ENCODE measurements at regions not wholly inside any gene's neighbourhood (a gene's known extent, or its start where the extent isn't known, plus 50 kb on each side); places are given as distances from the start of the nearest gene placed in this dataset.
"Not testable (repeated sequence)": the region's sequence is repeated elsewhere in the genome, so short reads cannot be mapped to it uniquely, and the experiment has no call there.

DNA sequence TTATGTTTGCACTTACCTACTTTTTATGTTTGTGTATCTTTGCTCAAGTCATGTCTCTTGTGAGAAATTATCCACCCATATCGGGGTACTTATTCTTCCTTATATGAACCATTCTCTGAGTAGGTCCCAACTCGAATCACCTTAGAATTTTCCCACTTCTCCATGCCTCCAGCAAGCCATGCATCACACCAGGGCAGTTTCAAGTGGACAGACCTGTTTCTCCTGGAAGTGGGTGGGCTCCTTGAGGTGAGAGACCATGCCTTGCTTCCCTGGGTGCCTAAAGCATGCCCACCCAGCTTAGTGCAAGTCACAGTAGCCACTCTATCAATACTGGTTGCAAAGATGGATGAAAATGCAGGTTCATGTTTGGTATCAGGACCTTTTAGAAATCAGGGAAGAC lies 187.2 kb downstream of the KIT start:
- peaks cover 3% of the 10 kb centered on the region for H3K4me1 Mint-ChIP-seq
- no peaks in the 10 kb centered on the region for H3K36me3 Mint-ChIP-seq (ENCODE audit: low read depth)
- no peak overlapping the region for H3K27ac Mint-ChIP-seq
- no peaks in the 10 kb centered on the region for H3K9me3 ChIP-seq (ENCODE audit: control insufficient read depth, low read length, poor library complexity, severe bottlenecking)
- DNase-seq (no peak), ATAC-seq (no peak)
- no peaks in the 10 kb centered on the region for H3K27me3 Mint-ChIP-seq
- H3K4me3 Mint-ChIP-seq, result no peak overlapping the region

DNA sequence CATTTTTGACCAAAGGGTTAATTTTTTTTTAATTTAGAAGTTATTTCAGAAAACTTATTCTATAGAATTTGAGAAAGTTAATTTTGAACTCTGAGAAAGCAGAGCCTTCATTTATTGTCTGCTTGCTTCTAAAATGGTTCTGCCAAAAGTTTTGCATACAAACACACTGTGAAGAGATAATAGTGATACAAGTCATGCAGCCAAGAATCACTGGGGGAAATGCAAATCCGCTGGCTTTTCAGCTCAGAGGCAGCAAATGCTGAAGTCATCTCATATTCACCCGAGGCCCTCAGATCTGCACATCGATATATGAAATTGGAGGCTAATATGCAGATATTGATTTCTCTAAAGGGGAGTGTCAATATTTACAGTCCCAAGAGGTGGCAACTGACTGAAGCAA lies 186.2 kb downstream of the KIT start:
- no peak overlapping the region for H3K27ac Mint-ChIP-seq
- ATAC-seq, result no peak
- no peaks in the 10 kb centered on the region for H3K9me3 ChIP-seq (ENCODE audit: control insufficient read depth, low read length, poor library complexity, severe bottlenecking)
- peaks cover 3% of the 10 kb centered on the region for H3K4me1 Mint-ChIP-seq
- no peaks in the 10 kb centered on the region for H3K36me3 Mint-ChIP-seq (ENCODE audit: low read depth)
- DNase-seq, result no peak
- no peaks in the 10 kb centered on the region for H3K27me3 Mint-ChIP-seq
- peak overlapping the region; percentile 28 for H3K4me3 Mint-ChIP-seq

GRCh38 chr4:54843106-54843505 lies 185.3 kb downstream of the KIT start:
- ATAC-seq (no peak), DNase-seq (no peak)
- H3K4me3 Mint-ChIP-seq, result no peak overlapping the region
- H3K4me1 Mint-ChIP-seq, result peaks cover 3% of the 10 kb centered on the region
- no peaks in the 10 kb centered on the region for H3K27me3 Mint-ChIP-seq
- H3K27ac Mint-ChIP-seq, result no peak overlapping the region
- H3K36me3 Mint-ChIP-seq (ENCODE audit: low read depth), result no peaks in the 10 kb centered on the region
- H3K9me3 ChIP-seq (ENCODE audit: control insufficient read depth, low read length, poor library complexity, severe bottlenecking), result no peaks in the 10 kb centered on the region

DNA sequence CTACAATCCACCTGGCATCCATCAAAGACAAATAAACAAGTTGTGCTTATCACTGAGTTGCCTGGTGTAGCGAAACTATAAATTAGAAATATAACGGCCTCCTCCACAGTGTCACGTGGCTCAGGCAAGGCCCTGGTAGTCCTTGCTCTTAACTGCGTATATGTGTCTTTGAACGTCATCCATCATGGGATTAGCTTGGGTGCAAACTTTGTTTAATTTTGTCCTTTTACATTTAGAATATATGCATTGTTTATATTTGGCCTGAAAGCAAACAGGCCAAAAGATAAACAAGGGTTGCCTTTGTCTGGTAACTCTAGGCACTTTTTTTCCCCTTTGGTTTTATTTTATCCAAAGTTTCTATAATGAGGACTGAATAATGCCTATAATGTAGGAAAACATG lies 184.9 kb downstream of the KIT start:
- H3K4me3 Mint-ChIP-seq, result no peak overlapping the region
- no peak overlapping the region for H3K27ac Mint-ChIP-seq
- no peaks in the 10 kb centered on the region for H3K9me3 ChIP-seq (ENCODE audit: control insufficient read depth, low read length, poor library complexity, severe bottlenecking)
- no peaks in the 10 kb centered on the region for H3K27me3 Mint-ChIP-seq
- ATAC-seq (no peak), DNase-seq (no peak)
- no peaks in the 10 kb centered on the region for H3K36me3 Mint-ChIP-seq (ENCODE audit: low read depth)
- H3K4me1 Mint-ChIP-seq, result peaks cover 3% of the 10 kb centered on the region

DNA sequence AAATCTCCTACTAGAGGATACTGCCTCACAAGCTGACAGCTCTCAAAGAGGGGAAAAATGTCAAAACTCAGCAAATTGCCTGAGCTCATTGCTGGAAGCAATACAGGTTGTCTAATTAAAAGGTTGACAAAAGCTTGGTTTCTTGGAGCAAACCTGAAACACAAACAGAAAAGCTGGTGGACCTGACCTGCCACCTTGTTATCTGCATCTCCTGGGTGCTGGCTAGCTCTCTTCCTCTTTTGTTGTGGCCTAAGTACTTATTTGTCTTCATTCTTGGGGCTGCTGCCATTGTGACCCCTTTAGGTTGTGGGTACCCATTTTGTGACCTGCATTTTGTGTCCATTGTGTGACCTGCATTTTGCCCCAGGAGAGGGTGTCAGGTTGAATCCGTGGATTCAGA lies 184.5 kb downstream of the KIT start:
- H3K27ac Mint-ChIP-seq, result no peak overlapping the region
- no peak for DNase-seq
- no peaks in the 10 kb centered on the region for H3K36me3 Mint-ChIP-seq (ENCODE audit: low read depth)
- no peak overlapping the region for H3K4me3 Mint-ChIP-seq
- ATAC-seq, result no peak
- H3K4me1 Mint-ChIP-seq, result peaks cover 3% of the 10 kb centered on the region
- no peaks in the 10 kb centered on the region for H3K9me3 ChIP-seq (ENCODE audit: control insufficient read depth, low read length, poor library complexity, severe bottlenecking)
- H3K27me3 Mint-ChIP-seq, result no peaks in the 10 kb centered on the region

DNA sequence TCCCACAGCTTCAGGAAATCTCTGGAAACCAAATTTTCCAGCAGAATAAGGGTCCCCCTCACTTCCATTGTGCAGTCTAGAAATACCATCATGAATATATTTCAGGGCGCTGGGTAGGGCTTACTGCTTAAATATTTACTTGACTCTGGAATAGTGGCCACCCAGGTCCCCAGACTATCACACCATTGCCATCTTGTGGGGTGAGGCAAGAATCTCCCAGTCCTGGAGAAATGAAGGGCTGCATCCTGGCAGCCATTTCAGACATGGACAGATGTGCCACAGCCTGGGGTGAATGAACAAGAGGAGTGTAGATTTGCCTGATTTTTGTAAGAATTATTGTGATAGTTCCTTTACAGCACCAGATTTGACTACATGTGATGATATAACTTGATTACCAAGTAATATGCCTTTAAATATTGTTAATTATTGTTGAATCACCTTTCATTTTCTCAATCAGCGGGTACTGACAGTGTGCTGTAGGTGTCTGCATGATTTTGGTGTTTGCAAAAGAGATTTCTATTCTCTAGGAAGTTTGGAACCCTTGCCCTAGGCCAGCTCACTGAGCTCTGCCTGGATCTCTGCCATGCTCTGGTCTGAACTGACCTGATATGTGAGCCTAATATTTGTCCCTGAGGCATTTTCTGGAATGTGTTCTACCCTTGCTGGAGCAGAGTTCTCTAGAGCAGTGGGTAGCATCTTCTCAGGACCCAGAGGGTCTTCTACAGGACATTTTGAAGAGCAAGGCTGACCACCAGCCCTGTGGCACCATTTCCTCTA lies 183.4 kb downstream of the KIT start:
- Mint-ChIP-seq H3K36me3 (ENCODE audit: low read depth) (no peaks in the 10 kb centered on the region), H3K4me3 (no peak overlapping the region), H3K27me3 (no peaks in the 10 kb centered on the region), H3K4me1 (peaks cover 3% of the 10 kb centered on the region), H3K27ac (no peak overlapping the region)
- ATAC-seq (no peak), DNase-seq (no peak)
- no peaks in the 10 kb centered on the region for H3K9me3 ChIP-seq (ENCODE audit: control insufficient read depth, low read length, poor library complexity, severe bottlenecking)

- Mint-ChIP-seq H3K27ac (no peak overlapping the region), H3K36me3 (ENCODE audit: low read depth) (no peaks in the 10 kb centered on the region), H3K4me3 (no peak overlapping the region), H3K27me3 (no peaks in the 10 kb centered on the region), H3K4me1 (peaks cover 3% of the 10 kb centered on the region)
- no peaks in the 10 kb centered on the region for H3K9me3 ChIP-seq (ENCODE audit: control insufficient read depth, low read length, poor library complexity, severe bottlenecking)
- no peak for ATAC-seq
- DNase-seq, result no peak
Observed at GRCh38 chr4:54840430-54840829, 182.7 kb downstream of the KIT start.

DNA sequence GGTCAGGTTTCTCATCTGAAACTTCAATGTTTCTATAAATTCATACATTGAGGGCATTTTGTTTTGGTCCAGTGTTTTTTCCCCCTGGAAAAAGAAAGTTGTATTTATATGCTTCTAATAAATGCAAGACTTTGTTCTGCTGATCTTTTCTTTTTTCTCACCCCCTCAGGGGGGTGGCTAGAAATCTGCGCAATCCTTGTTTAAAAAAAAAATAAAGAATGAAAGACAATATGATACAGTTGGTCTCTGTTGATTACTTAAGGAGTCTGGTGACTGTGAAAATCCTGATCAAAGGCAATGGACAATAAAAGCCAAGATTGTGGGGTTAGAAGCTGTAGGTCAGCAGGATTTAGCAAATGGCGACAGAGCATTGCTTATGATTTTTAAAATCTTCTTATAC lies 180.5 kb downstream of the KIT start:
- Mint-ChIP-seq H3K36me3 (ENCODE audit: low read depth) (no peaks in the 10 kb centered on the region), H3K27ac (no peak overlapping the region), H3K27me3 (no peaks in the 10 kb centered on the region), H3K4me3 (no peak overlapping the region), H3K4me1 (peaks cover 3% of the 10 kb centered on the region)
- no peak for DNase-seq
- no peaks in the 10 kb centered on the region for H3K9me3 ChIP-seq (ENCODE audit: control insufficient read depth, low read length, poor library complexity, severe bottlenecking)
- ATAC-seq, result no peak

DNA sequence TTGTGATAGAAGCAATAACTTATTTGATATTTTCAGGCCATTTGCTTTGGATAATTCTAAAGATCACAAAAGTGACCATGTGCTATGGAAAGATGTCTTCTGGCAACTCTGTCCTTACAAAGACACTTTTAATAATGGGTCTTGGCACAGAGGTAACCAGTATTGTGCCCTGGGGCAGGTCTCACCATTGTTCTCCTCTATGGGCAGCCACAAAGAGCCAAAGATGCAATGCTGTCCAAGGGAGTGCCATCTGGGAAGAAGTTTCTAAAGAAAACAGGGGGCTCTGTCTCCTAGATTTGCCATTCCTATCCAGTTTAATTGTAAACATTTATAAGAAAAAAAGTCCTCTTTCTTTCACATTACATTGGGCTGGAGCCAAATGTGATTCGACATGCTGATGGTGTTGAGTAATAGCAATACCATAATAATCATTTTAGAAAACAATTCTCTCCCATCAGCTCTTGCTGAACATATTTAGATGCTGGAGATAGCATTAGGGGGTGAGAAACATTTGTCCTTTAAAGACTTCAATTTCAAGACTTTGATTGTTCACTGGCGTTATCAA lies 179.9 kb downstream of the KIT start:
- H3K36me3 Mint-ChIP-seq (ENCODE audit: low read depth), result no peaks in the 10 kb centered on the region
- H3K27me3 Mint-ChIP-seq, result no peaks in the 10 kb centered on the region

GRCh38 chr4:54828361-54828760 lies 170.6 kb downstream of the KIT start:
- not testable (repeated sequence) for H3K4me1 Mint-ChIP-seq, ATAC-seq

More for the DNA sequence above, 179.9 kb downstream of the KIT start:
- no peak for DNase-seq
- H3K27ac Mint-ChIP-seq, result no peak overlapping the region
- no peak for ATAC-seq
- H3K9me3 ChIP-seq (ENCODE audit: control insufficient read depth, low read length, poor library complexity, severe bottlenecking), result no peaks in the 10 kb centered on the region
- no peak overlapping the region for H3K4me3 Mint-ChIP-seq
- peaks cover 3% of the 10 kb centered on the region for H3K4me1 Mint-ChIP-seq

DNA sequence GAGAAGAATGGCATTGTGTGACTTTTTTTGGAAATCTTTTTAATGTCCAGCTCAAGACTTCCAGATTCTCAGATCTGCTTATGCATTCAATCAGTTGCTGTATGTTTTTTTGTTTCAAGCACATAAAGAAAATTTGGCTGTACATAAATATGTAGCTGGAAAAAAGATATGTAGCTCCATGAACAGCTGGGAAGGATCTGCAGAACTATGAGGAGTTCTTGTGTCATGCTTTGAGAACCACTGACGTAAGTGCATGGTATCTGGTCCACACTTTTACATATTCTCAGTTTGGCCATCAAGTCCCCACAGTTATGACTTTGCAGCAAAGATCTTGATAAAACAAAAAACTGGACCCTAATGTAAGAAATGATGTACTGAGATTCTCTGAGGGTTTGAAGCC lies 165.9 kb downstream of the KIT start:
- ATAC-seq (no peak), DNase-seq (no peak)
- Mint-ChIP-seq H3K27me3 (no peaks in the 10 kb centered on the region), H3K36me3 (ENCODE audit: low read depth) (no peaks in the 10 kb centered on the region), H3K27ac (no peak overlapping the region), H3K4me1 (peaks cover 2% of the 10 kb centered on the region), H3K4me3 (no peak overlapping the region)
- no peaks in the 10 kb centered on the region for H3K9me3 ChIP-seq (ENCODE audit: control insufficient read depth, low read length, poor library complexity, severe bottlenecking)

More at GRCh38 chr4:54828361-54828760, 170.6 kb downstream of the KIT start:
- not testable (repeated sequence) for H3K27ac Mint-ChIP-seq; H3K27me3 Mint-ChIP-seq; H3K4me3 Mint-ChIP-seq; DNase-seq; H3K36me3 Mint-ChIP-seq (ENCODE audit: low read depth); H3K9me3 ChIP-seq (ENCODE audit: control insufficient read depth, low read length, poor library complexity, severe bottlenecking)

- no peaks in the 10 kb centered on the region for H3K9me3 ChIP-seq (ENCODE audit: control insufficient read depth, low read length, poor library complexity, severe bottlenecking)
- no peak for DNase-seq
- Mint-ChIP-seq H3K27me3 (no peaks in the 10 kb centered on the region), H3K4me3 (no peak overlapping the region), H3K27ac (peak overlapping the region; percentile 72), H3K4me1 (peaks cover 4% of the 10 kb centered on the region), H3K36me3 (ENCODE audit: low read depth) (no peaks in the 10 kb centered on the region)
- peak; percentile 40 for ATAC-seq
Observed at GRCh38 chr4:54819034-54819433, 161.3 kb downstream of the KIT start.

DNA sequence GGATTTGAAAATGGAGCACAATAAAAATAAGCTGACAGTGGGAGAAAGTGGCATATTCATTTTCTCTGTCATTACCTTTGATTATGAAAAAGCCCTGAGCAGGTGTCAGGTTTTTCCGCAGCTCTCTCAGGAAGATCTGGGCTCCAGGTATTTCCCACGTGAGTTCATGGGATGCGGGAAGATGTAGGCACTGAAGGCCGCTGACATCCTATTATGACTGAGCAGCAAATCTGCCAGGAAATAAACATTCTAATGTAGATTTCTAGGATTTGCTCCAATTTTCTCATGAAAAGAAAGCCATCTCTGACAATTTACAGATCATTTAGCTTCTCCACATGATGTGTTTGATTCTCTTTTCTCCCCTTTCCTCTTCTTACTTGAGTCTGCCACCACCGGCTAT lies 160.7 kb downstream of the KIT start:
- no peaks in the 10 kb centered on the region for H3K36me3 Mint-ChIP-seq (ENCODE audit: low read depth)
- no peak overlapping the region for H3K4me3 Mint-ChIP-seq
- H3K27me3 Mint-ChIP-seq, result no peaks in the 10 kb centered on the region
- H3K9me3 ChIP-seq (ENCODE audit: control insufficient read depth, low read length, poor library complexity, severe bottlenecking), result no peaks in the 10 kb centered on the region
- H3K27ac Mint-ChIP-seq, result no peak overlapping the region
- no peak for ATAC-seq
- DNase-seq, result no peak
- peaks cover 4% of the 10 kb centered on the region for H3K4me1 Mint-ChIP-seq

DNA sequence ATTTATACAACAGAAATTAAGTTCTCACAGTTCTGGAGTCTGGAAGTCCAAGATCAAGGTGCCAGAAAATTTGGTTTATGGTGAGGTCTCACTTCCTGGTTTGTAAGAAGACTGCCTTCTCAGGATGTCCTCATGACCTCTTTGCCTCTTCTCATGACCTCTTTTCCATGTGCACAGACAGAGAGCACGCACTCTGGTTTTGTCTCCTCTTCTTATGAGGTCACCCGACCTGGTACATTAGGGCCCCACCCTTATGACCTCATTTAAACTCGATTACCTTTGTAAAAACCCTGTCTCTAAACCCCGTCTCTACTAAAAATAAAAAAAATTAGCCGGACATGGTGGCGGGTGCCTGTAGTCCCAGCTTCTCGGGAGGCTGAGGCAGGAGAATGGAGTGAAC lies 155.9 kb downstream of the KIT start:
- H3K9me3 ChIP-seq (ENCODE audit: control insufficient read depth, low read length, poor library complexity, severe bottlenecking), result no peaks in the 10 kb centered on the region
- H3K27ac Mint-ChIP-seq, result no peak overlapping the region
- H3K27me3 Mint-ChIP-seq, result no peaks in the 10 kb centered on the region
- peaks cover 2% of the 10 kb centered on the region for H3K4me1 Mint-ChIP-seq
- H3K36me3 Mint-ChIP-seq (ENCODE audit: low read depth), result no peaks in the 10 kb centered on the region
- H3K4me3 Mint-ChIP-seq, result no peak overlapping the region
- DNase-seq, result no peak
- peak; percentile 74 for ATAC-seq

Measured in T-helper 17 cell (primary cell).